Skin epidermis (tissue), 12 donors: ENCODE measurements at regions not wholly inside any gene's neighbourhood (a gene's known extent, or its start where the extent isn't known, plus 50 kb on each side); places are given as distances from the start of the nearest gene placed in this dataset.

Source experiments
- H3K27ac ChIP-seq, 21 experiments: fragments of 200-600 bp; sonication (generic) in 11 of 21; one replicate each; pipeline ENCODE4 v1.5.0; 2020; ENCODE audit warnings: mild to moderate bottlenecking in 3 of 21, inconsistent platforms in 2 of 21, moderate library complexity in 2 of 21
- H3K4me3 ChIP-seq, 7 experiments: fragments of 200-600 bp; sonication (generic) in 2 of 7; one replicate each; pipeline ENCODE4 v1.5.0; 2020; ENCODE audit warnings: inconsistent platforms in 2 of 7, mild to moderate bottlenecking in 2 of 7, moderate library complexity in 1 of 7

DNA sequence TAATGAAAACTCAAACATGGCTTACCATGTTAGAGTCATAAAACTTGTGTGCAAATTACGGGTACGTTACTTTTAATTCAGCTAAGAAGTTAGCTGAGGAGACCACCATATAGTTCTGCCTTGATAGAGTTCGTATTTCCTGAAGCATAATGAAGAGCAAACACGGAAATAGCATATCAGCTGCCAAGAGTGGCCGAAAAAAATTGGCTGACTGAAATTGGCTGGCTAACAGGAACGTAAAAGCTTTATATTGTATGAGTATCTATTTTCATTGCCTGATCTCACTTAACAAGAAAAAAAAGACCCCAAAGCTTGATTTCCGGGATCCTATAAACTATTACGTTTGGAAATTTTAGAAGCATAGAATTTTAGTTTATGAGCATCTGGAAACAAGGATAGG is 1222.9 kb downstream of the ZPLD1 start:
- Histone ChIP-seq H3K27ac (no peak overlapping the region), H3K4me3 (no peak overlapping the region)

DNA sequence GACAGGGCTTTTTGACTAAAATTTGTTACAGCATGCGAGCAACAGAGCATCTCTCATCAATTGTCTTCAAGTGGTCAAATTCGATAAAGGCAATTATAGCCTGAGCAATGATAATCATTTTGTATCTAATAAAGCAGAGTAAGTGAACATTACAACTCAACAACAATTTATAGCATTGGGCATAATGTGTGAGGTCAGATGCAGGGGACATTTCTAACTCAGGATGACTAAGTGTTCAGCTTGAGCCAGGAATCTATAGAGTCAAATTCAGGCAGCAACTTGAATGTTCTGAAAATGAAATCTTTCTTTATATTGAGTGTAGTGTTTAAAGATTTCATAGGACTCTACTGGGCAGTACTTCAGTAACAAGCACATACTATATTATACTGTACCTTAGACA is 1226.0 kb downstream of the ZPLD1 start:
- H3K4me3 ChIP-seq = no peak overlapping the region
- no peak overlapping the region for H3K27ac ChIP-seq

- Histone ChIP-seq H3K4me3 (no peak overlapping the region), H3K27ac (no peak overlapping the region)
Observed at GRCh38 chr3:103662591-103662990, 1227.8 kb downstream of the ZPLD1 start.

- no peak overlapping the region for H3K4me3 ChIP-seq
- no peak overlapping the region for H3K27ac ChIP-seq
Observed at GRCh38 chr3:103672346-103672745, 1237.5 kb downstream of the ZPLD1 start.

DNA sequence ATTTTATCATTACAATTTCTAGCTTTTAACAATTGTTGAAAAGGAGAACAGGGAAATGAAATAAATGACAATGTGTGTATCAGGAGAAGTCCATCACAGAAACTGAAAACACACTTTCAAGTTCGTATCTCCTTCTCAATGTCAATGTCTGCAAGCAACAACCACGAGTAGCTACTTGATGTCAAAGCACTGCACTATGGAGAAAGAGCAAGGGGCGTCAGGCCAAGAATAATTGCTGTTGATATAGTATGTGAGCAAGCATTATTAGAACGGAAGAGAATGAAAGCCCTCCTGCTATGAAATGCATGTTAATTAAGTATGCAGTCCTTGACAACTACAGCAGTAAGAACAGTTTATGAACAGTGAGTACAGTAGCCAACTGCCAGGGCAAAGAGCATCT is 1250.1 kb downstream of the ZPLD1 start:
- H3K27ac ChIP-seq = no peak overlapping the region

GRCh38 chr3:103685939-103686338 is 1251.1 kb downstream of the ZPLD1 start:
- no peak overlapping the region for H3K4me3 ChIP-seq
- no peak overlapping the region for H3K27ac ChIP-seq

More for the DNA sequence above, 1250.1 kb downstream of the ZPLD1 start:
- no peak overlapping the region for H3K4me3 ChIP-seq

DNA sequence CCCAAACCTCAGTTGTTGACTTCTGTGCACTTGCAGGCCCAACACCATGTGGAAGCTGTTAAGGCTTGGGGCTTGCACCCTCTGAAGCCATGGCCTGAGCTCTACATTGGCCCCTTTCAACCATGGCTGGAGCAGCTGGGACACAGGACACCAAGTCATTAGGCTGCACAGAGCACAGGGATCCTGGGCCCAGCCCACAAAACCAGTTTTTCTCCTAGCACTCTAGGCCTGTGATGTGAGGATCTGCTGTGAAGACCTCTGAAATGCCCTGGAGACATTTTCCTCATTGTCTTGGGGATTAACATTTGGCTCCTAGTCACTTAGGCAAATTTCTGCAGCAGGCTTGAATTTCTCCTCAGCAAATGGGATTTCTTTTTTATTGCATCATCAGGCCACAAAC is 1255.7 kb downstream of the ZPLD1 start:
- H3K4me3 ChIP-seq = no peak overlapping the region
- no peak overlapping the region for H3K27ac ChIP-seq

DNA sequence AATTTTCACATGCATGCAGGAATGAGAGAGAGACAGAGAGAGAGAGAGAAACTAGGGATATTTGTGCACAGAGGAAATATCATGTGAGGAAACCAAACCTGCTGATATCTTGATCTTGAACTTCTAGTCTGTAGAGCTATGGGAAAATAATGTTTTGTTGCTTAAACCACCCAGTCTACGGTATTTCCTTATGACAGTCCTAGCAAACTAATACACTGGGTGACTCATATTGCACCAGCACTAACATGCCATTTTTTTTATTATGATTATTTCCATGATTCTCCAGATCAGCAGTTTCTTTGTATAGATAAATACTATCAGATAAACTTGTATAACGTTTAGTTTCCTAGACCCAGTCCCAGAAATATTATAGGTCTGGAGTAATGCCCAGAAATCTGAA is 1259.0 kb downstream of the ZPLD1 start:
- Histone ChIP-seq H3K27ac (no peak overlapping the region), H3K4me3 (no peak overlapping the region)

GRCh38 chr3:103698646-103699045 is 1263.8 kb downstream of the ZPLD1 start:
- Histone ChIP-seq H3K27ac (no peak overlapping the region), H3K4me3 (no peak overlapping the region)

DNA sequence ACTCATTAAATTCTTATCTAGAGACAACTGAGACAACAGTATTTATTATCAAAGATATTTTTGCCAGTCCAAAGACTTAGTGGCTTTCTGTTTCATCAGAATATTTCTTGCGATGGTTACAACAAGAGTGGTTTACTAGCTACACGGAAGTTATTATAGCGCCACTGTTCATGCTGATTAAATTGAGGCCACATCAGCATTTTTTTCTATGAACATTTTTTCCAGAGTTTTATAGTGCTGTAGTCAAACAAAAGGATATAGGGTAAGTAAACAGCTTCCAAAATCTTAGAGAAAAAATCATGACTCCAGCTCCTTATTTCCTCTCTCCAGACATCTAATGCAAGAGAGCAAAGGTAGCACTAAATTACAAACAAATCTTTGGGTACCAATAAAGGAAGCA is 1264.4 kb downstream of the ZPLD1 start:
- H3K4me3 ChIP-seq = no peak overlapping the region
- no peak overlapping the region for H3K27ac ChIP-seq

DNA sequence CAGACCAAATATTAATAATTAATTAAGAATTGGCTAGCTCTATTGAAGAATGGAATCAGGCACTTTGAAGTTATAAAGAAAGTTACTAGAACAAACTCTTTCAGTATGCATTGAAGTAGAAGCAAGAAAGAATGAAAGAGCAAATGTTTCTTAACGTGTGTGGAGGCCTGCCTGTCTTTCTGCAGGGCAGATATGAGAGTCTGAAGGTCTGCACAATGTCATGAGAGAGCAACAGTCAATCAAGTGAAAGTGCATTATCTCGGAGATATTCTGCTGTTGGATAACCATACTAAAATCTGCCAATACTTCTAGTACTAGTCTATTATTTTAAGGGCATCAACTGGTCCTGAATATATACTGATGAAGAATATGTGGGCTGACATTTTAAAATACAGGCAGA is 1270.8 kb downstream of the ZPLD1 start:
- H3K4me3 ChIP-seq = no peak overlapping the region
- H3K27ac ChIP-seq = no peak overlapping the region

- H3K27ac ChIP-seq = no peak overlapping the region
- H3K4me3 ChIP-seq = no peak overlapping the region
Observed at GRCh38 chr3:103706671-103707070, 1271.9 kb downstream of the ZPLD1 start.

- H3K4me3 ChIP-seq = no peak overlapping the region
Observed at GRCh38 chr3:103711670-103712069, 1276.9 kb downstream of the ZPLD1 start.

GRCh38 chr3:103712320-103713008 is 1277.6 kb downstream of the ZPLD1 start:
- Histone ChIP-seq H3K4me3 (no peak overlapping the region), H3K27ac (no peak overlapping the region)

More at GRCh38 chr3:103711670-103712069, 1276.9 kb downstream of the ZPLD1 start:
- H3K27ac ChIP-seq = no peak overlapping the region

DNA sequence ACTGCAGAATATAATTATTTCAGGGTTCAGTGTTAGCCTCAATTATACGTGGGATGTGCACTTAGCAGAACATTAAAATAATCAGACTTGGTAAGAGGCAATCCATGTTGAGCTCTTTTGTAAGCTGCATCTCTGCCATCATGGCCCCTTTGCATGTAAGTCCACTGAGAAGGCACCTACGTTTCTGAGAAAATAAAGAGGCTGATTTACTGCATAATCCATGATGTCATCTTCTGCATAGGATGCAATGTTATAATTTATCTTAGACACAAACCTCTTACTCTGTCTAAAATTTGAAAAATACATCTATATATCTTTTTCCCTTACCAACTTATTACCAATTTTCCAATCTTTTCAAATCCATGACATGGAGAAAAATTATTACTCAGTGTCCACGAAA is 1294.7 kb downstream of the ZPLD1 start:
- Histone ChIP-seq H3K27ac (no peak overlapping the region), H3K4me3 (no peak overlapping the region)

DNA sequence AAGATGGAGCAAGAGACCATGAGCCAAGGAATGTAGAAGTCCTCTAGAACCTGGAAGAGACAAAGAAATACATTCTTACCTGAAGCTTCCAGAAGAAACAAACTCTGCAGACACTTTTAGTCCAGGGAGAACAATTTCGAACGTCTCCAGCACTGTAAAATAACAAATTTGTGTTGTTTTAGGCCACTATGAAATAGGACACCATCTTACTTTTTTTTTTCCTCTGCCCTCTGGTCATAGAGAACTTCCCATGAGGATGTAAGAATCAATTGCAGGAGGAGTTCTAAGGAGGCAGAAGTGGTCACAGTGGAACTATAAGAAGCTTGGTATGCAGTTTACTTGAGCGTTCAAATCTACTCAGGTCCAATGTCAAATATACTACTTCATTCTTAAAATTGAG is 1295.9 kb downstream of the ZPLD1 start:
- Histone ChIP-seq H3K27ac (no peak overlapping the region), H3K4me3 (no peak overlapping the region)

DNA sequence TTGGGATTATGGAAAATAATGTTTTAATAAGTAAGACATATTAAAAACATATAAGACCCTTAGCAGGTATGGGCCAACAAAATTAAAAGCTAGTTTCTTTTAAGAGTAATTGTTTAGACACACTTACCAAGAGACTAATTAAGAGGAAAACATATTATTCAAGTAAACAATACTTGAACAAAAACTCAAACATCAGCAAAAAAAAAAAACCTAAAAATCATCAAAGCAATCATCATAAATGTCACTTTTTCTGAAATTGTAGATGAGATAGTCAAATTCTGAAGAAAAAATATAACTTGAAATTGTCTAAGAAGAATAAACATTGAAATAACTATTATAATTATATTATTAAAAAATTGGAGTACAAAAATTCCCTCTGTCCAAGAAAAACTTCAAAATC is 1318.2 kb downstream of the ZPLD1 start:
- no peak overlapping the region for H3K4me3 ChIP-seq
- no peak overlapping the region for H3K27ac ChIP-seq

DNA sequence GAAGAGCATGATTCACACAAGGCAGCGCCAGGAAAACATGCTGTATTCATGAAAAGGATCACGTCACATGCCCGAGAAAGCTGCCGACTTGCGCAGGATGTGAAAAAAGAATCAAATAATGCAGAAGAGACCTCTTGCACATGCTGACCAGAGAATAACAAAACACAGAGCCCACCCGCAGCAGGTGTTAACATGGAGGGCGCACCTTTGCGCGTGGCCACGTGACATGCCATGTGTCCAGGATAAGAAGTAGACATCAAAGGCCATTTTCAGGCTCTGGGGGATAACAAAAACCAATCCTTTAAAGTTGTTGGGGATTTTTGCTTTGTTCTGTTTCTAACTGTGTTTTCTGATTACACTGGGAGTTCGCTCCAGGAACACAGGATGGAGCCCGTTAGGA is 1332.8 kb downstream of the ZPLD1 start:
- Histone ChIP-seq H3K4me3 (no peak overlapping the region), H3K27ac (no peak overlapping the region)

- Histone ChIP-seq H3K27ac (no peak overlapping the region), H3K4me3 (no peak overlapping the region)
Observed at GRCh38 chr3:103785017-103785416, 1350.2 kb downstream of the ZPLD1 start.

GRCh38 chr3:103785537-103785936 is 1350.7 kb downstream of the ZPLD1 start:
- H3K27ac ChIP-seq = no peak overlapping the region
- H3K4me3 ChIP-seq = no peak overlapping the region

- Histone ChIP-seq H3K27ac (no peak overlapping the region), H3K4me3 (no peak overlapping the region)
Observed at GRCh38 chr3:103786296-103786695, 1351.5 kb downstream of the ZPLD1 start.

DNA sequence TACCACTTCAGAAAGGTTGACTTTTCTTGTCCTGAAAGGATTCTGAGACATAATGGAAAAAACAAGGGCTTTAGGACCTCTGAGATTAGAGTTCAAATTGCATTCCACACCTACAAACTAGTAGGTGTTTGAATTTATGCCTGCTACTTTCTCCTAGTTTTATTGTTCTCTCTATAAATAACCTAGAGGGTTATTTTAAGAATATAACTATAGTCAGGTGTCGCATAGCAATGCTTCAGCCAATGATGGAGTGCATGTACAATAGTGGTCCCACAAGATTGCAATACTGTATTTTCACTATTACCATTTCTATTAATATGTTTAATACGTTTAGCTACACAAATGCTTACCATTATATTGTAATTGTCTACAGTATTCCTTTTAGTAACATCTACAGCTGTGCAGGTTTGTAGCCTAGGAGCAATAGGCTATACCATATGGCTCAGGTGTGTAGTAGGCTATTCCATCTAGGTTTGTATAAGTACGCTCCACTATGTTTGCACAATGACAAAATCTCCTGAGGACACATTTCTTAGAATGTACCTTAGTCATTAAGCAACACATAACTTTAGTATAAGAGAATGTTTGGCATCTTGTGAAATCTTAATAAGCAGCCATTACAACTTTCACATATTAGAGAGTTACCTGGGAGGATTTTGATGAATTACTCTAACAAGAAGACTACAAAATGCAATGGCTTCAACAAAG is 1352.5 kb downstream of the ZPLD1 start:
- Histone ChIP-seq H3K4me3 (no peak overlapping the region), H3K27ac (no peak overlapping the region)
